D721Med (cell line): ENCODE measurements at regions not wholly inside any gene's neighbourhood (a gene's known extent, or its start where the extent isn't known, plus 50 kb on each side); places are given as distances from the start of the nearest gene placed in this dataset.
A peak's percentile ranks its signal among the peaks of the same experiment; 100 is the strongest.

ENCODE experiments used
- DNase-seq: peaks from one replicate; pipeline ENCODE4 v3.0.0; 2011; ENCODE audit warnings: low spot score; ENCODE audit not compliant: insufficient read length
- FAIRE-seq: peaks from 2 replicates; lab custom pipeline; 2011; peaks lifted over from hg19 to GRCh38; lab: Jason Lieb, UNC
- TF ChIP-seq, protein P1 (sequence below): IDR thresholded peaks from 2 replicates; pipeline ENCODE4 v1.5.1; 2012; ENCODE audit warnings: mild to moderate bottlenecking, control low read depth; ENCODE audit not compliant: insufficient read depth; ENCODE audit errors: missing control alignments

DNA sequence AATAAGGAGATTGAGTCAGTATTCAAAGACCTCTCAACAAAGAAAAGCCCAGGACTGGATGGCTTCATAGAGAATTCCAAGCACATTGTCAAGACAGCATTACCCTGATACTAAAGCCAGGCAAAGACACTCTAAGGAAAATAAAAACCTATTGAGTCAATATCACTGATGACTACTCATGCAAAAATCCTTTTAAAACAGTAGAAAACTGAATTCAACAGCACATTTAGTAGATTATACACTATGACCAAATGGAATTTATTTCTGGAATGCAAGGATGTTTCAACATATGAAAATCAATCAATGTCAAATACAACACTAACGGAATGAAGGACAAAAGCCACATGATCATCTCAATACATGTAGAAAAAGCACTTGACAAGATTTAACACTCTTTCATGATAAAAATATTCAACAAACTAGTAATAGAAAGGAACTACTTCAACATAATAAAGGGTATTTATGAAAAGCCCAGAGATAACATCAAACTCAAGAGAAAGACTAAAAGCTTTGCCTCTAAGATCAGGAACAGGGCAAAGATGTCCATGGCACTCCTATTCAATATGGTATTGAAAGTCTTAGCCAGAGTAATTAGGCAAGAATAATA, 633.3 kb downstream of the ANKRD50 start:
- TF ChIP-seq, protein P1, sequence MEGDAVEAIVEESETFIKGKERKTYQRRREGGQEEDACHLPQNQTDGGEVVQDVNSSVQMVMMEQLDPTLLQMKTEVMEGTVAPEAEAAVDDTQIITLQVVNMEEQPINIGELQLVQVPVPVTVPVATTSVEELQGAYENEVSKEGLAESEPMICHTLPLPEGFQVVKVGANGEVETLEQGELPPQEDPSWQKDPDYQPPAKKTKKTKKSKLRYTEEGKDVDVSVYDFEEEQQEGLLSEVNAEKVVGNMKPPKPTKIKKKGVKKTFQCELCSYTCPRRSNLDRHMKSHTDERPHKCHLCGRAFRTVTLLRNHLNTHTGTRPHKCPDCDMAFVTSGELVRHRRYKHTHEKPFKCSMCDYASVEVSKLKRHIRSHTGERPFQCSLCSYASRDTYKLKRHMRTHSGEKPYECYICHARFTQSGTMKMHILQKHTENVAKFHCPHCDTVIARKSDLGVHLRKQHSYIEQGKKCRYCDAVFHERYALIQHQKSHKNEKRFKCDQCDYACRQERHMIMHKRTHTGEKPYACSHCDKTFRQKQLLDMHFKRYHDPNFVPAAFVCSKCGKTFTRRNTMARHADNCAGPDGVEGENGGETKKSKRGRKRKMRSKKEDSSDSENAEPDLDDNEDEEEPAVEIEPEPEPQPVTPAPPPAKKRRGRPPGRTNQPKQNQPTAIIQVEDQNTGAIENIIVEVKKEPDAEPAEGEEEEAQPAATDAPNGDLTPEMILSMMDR, result no peak
- FAIRE-seq (no peak), DNase-seq (no peak)

DNA sequence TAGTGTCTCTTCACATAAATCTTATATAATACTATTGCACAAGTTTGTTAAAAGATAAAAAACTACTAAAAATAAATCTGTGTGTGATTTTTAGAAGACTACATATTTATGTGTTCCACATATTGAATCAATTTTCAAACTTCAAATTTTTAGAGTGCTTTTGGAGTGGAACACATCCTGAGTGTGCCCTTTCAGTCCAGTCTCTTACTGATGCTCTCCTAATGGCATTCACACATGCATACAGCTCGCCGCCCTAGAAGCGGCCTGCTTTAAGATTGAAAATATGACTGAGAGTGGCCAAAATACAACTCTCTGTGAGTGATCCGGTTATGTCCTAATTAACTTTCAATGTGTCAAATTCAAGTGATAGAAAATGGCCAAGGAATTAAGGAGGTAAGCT, 628.8 kb downstream of the ANKRD50 start:
- FAIRE-seq, result no peak
- DNase-seq, result no peak
- TF ChIP-seq, protein P1, result no peak

DNA sequence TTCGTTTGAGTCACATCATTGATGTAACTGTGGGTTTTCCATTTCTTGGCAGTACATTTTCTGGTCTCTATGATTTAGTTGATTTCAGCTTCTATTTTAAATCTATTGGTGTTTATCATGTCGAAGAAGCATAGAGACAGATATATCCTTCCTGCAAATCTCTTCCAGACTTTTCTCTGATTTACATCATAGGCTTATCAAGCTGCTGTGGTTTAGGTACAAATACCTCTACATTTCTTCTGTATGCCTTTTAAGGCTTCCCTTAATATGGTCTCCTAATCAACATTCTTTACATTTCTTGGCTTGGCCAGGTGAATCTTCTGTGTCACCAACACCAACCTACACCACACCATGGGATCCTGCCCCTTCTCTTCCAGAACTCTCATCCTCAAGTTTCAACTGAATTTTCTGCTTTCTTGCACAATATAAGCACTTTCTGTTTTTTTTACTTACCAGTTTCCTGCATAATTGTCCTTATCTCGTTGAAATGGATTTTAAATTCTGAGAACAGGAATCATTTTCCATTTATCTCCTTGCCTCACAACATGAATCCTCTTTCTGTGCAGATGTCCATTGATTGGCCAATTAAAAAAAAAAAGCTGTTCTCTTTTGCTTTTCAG, 626.9 kb downstream of the ANKRD50 start:
- TF ChIP-seq, protein P1, result no peak
- DNase-seq, result no peak
- FAIRE-seq, result no peak

DNA sequence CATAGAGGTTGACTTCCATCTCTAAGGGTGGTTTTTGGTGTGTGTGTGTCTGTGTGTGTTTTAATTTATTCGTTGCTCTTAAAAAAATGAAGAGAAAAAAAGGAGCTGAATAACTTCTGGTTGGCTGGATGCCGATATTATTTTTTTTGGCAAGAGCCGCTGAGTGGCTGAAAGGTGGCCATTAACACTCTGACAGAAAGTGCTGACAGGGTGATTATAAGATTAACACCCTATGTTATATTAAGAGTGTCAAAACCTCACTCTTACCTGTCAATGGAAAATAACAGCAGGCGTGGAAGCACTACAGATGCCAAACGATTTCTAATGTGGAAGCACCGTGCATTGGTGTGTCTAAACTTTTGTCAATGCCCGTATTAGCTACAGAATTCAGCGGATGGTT, 622.5 kb downstream of the ANKRD50 start:
- TF ChIP-seq, protein P1, result no peak
- FAIRE-seq, result no peak
- DNase-seq, result no peak

DNA sequence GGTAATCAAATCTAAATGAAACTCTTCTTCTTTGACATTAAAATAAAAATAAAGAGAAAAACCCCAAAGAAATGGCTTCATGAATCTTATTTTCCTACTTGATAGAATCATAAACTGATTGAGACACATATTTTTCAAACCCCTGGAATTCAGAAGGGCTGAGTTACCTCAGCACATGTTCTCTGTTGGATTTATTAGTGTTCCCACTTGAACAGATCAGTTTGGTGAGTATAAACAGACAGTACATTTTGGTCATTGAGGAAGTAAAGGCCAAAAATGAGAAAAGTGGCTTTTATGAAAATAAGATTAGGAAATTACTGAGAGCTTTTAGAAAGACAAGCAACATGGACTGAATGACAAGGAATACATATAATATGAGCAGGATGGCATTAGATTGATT, 620.4 kb downstream of the ANKRD50 start:
- TF ChIP-seq, protein P1, result no peak
- no peak for DNase-seq
- peak; percentile 29 for FAIRE-seq

DNA sequence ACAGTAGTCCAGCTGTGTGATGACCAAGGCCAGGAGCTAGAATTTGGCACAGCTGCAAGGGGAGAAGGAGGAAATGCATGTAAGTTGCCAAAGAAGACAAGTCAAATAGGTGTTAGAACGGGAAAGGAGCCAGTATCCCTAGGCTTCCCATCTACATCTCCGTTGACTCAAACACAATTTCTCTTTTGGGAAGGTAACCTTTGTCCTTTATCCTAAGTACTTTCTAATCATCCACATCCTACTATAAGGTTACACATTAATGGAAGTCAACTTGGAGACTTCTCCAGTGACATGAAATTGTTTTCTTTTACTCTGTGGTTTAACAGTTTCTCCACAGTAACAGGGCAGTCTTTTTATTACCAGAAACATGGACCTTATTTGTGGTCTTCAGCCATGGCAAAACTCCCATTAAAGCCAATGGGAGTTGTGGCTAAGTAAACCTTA, 620.0 kb downstream of the ANKRD50 start:
- DNase-seq, result no peak
- TF ChIP-seq, protein P1, result no peak
- no peak for FAIRE-seq

DNA sequence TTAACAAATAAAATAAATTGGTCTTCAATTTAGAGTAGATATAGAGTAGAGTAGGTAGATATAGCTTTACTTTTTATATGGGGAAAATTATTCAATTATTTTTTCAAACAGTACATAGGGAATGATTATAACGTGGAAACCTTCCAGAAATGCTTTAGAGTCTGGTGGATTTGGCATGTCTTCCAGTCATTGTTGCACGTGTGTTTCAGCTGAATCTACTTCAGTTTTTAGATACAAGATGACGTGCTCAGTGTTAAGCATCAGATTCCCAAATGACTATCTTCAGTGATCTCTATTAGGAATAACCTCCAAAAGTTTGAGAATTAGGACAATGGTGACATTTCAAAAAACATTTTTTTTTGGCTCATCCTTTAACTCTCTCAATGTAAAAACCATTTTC, 616.9 kb downstream of the ANKRD50 start:
- TF ChIP-seq, protein P1, result no peak
- FAIRE-seq (no peak), DNase-seq (no peak)
